Natural killer cell treated with Interleukin-12 subunit alpha and Interleukin-12 subunit beta and Interleukin-15 and Interleukin-18, amount 100 ng/mL, for 72 hours (primary cell): ENCODE measurements at regions not wholly inside any gene's neighbourhood (a gene's known extent, or its start where the extent isn't known, plus 50 kb on each side); places are given as distances from the start of the nearest gene placed in this dataset.

Experiments
- ATAC-seq, 2 donors: fragments of 150-1000 bp; cut with Tn5 transposase in 1 of 2; sonication (Bioruptor Pico), chemical (Tn5 transposase) in 1 of 2; 2 replicates each; pipeline ENCODE4 v1.10.0; 2021
- DNase-seq: peaks from one replicate; pipeline ENCODE4 v3.0.0; 2022; ENCODE audit warnings: low spot score
- H3K27ac Mint-ChIP-seq, 2 donors: 1 replicate in 1 of 2; 2 replicates in 1 of 2; pipeline ENCODE4 v1.8.0; 2022; ENCODE audit warnings: mixed read lengths in 2 of 2, mild to moderate bottlenecking in 1 of 2, moderate library complexity in 1 of 2
- H3K27me3 Mint-ChIP-seq, 2 donors: 1 replicate in 1 of 2; 2 replicates in 1 of 2; pipeline ENCODE4 v1.8.0; 2022; ENCODE audit warnings: mixed read lengths in 2 of 2
- H3K36me3 Mint-ChIP-seq: one replicate; pipeline ENCODE4 v1.8.0; 2022; ENCODE audit warnings: mixed read lengths
- H3K4me1 Mint-ChIP-seq, 2 donors: 1 replicate in 1 of 2; 2 replicates in 1 of 2; pipeline ENCODE4 v1.8.0; 2022; ENCODE audit warnings: low read depth in 2 of 2, mixed read lengths in 2 of 2, mild to moderate bottlenecking in 1 of 2
- H3K4me3 Mint-ChIP-seq: one replicate; pipeline ENCODE4 v1.8.0; 2022; ENCODE audit warnings: mixed read lengths
- H3K9me3 Mint-ChIP-seq: 2 replicates; pipeline ENCODE4 v1.8.0; 2022; ENCODE audit warnings: mixed read lengths

DNA sequence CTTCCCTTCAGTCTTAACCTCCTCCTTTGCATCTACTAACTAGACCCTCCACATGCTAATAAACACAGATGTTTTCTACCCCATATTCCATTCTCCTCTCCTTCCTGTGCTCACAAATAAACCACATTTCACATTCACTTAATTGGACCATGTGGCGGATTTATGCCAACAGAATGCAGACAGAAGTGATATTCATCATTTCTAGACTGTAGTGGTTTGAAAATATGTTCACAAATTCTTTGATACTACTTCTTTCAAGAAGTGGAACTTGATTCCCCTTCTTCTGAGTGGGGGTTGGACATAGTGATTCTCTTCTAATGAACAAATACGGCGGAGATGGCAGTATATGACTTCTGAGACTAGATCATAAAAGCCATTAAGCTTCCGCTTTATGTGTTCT, 73.5 kb upstream of the SPTBN1 start:
- Mint-ChIP-seq H3K4me1 (no peaks in the 10 kb centered on the region), H3K27ac (no peak overlapping the region), H3K27me3 (peaks cover 11 to 12% of the 10 kb centered on the region in 2 donors), H3K9me3 (no peaks in the 10 kb centered on the region), H3K36me3 (no peaks in the 10 kb centered on the region), H3K4me3 (no peak overlapping the region)
- DNase-seq (no peak), ATAC-seq (no peak)

DNA sequence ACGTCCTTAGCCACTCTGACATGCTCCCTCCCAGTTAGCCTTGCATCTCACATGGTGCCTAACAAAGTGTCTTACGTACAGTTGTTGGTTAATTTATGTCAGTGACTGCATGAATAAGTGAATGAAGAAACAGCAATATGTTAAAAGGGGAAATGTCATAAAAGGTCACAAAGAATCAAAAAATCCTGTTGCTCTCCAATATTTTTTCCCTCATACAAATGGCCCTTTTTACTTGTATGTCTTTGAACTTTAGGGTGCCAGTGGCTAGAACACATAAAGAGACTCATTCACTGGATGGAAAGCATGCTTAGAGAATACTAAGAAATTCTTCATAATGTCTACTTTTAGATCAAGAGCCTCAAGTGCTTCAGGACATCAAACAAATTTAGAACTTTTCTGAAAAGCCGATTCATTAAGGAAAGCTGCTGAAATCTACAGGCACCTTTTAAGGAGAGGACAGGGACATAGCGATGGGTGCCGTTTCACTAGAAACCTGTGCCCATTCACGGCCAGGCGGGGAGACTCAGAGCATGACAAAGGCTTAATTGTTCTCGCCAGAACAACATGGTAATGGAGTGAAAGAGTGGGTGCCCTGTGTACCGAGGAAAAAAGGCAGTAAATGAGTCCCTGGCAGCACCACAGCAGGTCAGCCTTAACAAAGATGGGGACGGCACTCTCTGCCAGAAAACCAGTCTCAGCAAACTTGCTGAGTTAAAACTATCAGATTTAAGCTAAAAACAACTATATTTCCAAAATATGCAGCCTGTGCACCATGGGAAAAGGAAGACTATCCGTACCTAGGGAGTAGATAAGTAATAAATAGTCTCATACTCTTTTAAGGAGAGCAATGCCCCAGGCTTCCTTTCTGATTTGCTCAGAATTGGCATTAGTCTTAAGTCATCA, 71.6 kb upstream of the SPTBN1 start:
- Mint-ChIP-seq H3K36me3 (no peaks in the 10 kb centered on the region), H3K9me3 (no peaks in the 10 kb centered on the region), H3K4me1 (no peaks in the 10 kb centered on the region), H3K4me3 (no peak overlapping the region), H3K27ac (no peak overlapping the region), H3K27me3 (peaks cover 11 to 12% of the 10 kb centered on the region in 2 donors)
- ATAC-seq (no peak), DNase-seq (no peak)

- Mint-ChIP-seq H3K36me3 (no peaks in the 10 kb centered on the region), H3K27ac (no peak overlapping the region), H3K9me3 (no peaks in the 10 kb centered on the region), H3K27me3 (peaks cover 9 to 11% of the 10 kb centered on the region in 2 donors), H3K4me3 (no peak overlapping the region), H3K4me1 (no peaks in the 10 kb centered on the region)
- no peak for ATAC-seq
- no peak for DNase-seq
Measured at GRCh38 chr2:54385271-54385670, 70.9 kb upstream of the SPTBN1 start.

GRCh38 chr2:54386585-54386984, 69.5 kb upstream of the SPTBN1 start:
- DNase-seq = no peak
- no peak overlapping the region for H3K4me3 Mint-ChIP-seq
- no peaks in the 10 kb centered on the region for H3K9me3 Mint-ChIP-seq
- no peaks in the 10 kb centered on the region for H3K36me3 Mint-ChIP-seq
- H3K27ac Mint-ChIP-seq = no peak overlapping the region
- H3K4me1 Mint-ChIP-seq = no peaks in the 10 kb centered on the region
- H3K27me3 Mint-ChIP-seq = peaks cover 0 to 6% of the 10 kb centered on the region in 2 donors
- no peak for ATAC-seq

GRCh38 chr2:54387059-54387991, 68.8 kb upstream of the SPTBN1 start:
- DNase-seq (no peak), ATAC-seq (peak in 1 of 2 donors; percentile 45)
- H3K27me3 Mint-ChIP-seq = peaks cover 0 to 6% of the 10 kb centered on the region in 2 donors
- no peak overlapping the region for H3K4me3 Mint-ChIP-seq
- H3K4me1 Mint-ChIP-seq = no peaks in the 10 kb centered on the region
- no peak overlapping the region for H3K27ac Mint-ChIP-seq
- no peaks in the 10 kb centered on the region for H3K36me3 Mint-ChIP-seq
- no peaks in the 10 kb centered on the region for H3K9me3 Mint-ChIP-seq

- Mint-ChIP-seq H3K9me3 (no peaks in the 10 kb centered on the region), H3K27ac (no peak overlapping the region), H3K4me1 (no peaks in the 10 kb centered on the region), H3K27me3 (peaks cover 0 to 3% of the 10 kb centered on the region in 2 donors), H3K4me3 (no peak overlapping the region), H3K36me3 (no peaks in the 10 kb centered on the region)
- DNase-seq (no peak), ATAC-seq (no peak)
Measured at GRCh38 chr2:54388076-54388475, 68.1 kb upstream of the SPTBN1 start.

- H3K27me3 Mint-ChIP-seq = no peaks in the 10 kb centered on the region
- H3K36me3 Mint-ChIP-seq = no peaks in the 10 kb centered on the region
- H3K4me3 Mint-ChIP-seq = no peak overlapping the region
- ATAC-seq (no peak), DNase-seq (no peak)
- H3K27ac Mint-ChIP-seq = peak overlapping the region in 1 of 2 donors; percentile 13
- peaks cover 8 to 12% of the 10 kb centered on the region in 2 donors for H3K4me1 Mint-ChIP-seq
- H3K9me3 Mint-ChIP-seq = no peaks in the 10 kb centered on the region
Measured at GRCh38 chr2:54392555-54393324, 63.4 kb upstream of the SPTBN1 start.

DNA sequence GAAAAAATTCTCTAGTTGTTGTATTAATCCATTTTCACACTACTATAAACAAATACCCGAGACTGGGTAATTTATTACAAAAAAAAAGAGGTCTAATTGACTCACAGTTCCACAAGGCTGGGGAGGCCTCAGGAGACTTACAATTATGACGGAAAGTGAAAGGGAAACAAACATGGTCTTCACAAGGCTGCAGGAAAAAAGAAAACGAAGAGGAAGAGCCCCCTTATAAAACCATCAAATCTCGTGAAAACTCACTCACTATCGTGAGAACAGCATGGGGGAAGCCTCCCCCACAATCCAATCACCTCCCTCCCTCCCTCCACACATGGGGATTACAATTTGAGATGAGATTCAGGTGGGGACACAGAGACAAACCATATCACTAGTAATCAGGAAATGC, 61.7 kb upstream of the SPTBN1 start:
- Mint-ChIP-seq H3K27me3 (no peaks in the 10 kb centered on the region), H3K4me1 (peaks cover 8 to 12% of the 10 kb centered on the region in 2 donors), H3K9me3 (no peaks in the 10 kb centered on the region), H3K36me3 (no peaks in the 10 kb centered on the region), H3K4me3 (peak overlapping the region; percentile 70), H3K27ac (peak overlapping the region; percentile 75 to 91)
- ATAC-seq (peak; percentile 76 to 79), DNase-seq (peak; percentile 60)

- Mint-ChIP-seq H3K27ac (no peak overlapping the region), H3K9me3 (no peaks in the 10 kb centered on the region), H3K4me3 (no peak overlapping the region), H3K4me1 (peaks cover 8 to 12% of the 10 kb centered on the region in 2 donors), H3K27me3 (peaks cover 0 to 2% of the 10 kb centered on the region in 2 donors), H3K36me3 (no peaks in the 10 kb centered on the region)
- DNase-seq (no peak), ATAC-seq (no peak)
Measured at GRCh38 chr2:54396107-54396506, 60.0 kb upstream of the SPTBN1 start.

DNA sequence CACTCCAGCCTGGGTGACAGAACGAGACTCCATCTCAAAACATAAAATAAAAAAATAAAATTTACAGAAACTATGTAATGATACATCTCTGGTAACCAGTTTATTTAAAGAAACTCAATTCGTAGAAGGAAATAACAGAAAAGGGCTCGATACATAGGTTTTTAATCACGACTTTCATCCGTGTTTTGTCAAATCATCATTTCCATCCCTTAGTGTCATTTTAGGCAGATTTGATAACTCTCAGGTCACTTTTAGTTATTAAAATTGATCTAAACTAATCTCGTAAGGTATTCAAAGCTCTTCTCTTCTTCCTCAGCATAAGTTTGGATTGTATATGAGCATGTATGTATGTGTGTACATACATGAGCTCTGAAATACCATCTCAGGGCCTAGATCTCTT, 59.3 kb upstream of the SPTBN1 start:
- Mint-ChIP-seq H3K27me3 (peaks cover 0 to 2% of the 10 kb centered on the region in 2 donors), H3K27ac (no peak overlapping the region), H3K36me3 (no peaks in the 10 kb centered on the region), H3K4me3 (no peak overlapping the region), H3K9me3 (no peaks in the 10 kb centered on the region), H3K4me1 (peaks cover 8 to 12% of the 10 kb centered on the region in 2 donors)
- ATAC-seq (no peak), DNase-seq (no peak)

DNA sequence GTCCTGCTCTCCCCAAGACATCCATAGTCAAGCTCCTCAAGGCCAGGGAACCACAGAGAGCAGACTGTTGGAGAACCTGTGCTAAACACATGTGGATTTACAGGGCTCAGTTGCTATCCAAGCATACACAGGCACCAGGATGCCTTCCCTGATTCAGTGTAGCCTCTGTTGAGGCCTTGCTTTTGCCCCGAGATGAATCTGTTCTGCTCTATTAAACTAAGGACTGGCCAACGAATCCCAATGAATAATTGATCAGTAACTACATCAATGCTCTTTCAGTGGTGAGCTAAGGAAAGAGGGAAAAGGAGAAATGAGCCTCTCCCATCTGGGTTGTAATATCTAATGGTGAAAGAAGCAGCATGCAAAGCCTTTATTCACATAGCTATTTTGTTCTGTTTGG, 58.7 kb upstream of the SPTBN1 start:
- DNase-seq (no peak), ATAC-seq (no peak)
- H3K9me3 Mint-ChIP-seq = no peaks in the 10 kb centered on the region
- no peaks in the 10 kb centered on the region for H3K36me3 Mint-ChIP-seq
- H3K27me3 Mint-ChIP-seq = peaks cover 0 to 2% of the 10 kb centered on the region in 2 donors
- no peak overlapping the region for H3K27ac Mint-ChIP-seq
- no peak overlapping the region for H3K4me3 Mint-ChIP-seq
- peaks cover 8 to 12% of the 10 kb centered on the region in 2 donors for H3K4me1 Mint-ChIP-seq

DNA sequence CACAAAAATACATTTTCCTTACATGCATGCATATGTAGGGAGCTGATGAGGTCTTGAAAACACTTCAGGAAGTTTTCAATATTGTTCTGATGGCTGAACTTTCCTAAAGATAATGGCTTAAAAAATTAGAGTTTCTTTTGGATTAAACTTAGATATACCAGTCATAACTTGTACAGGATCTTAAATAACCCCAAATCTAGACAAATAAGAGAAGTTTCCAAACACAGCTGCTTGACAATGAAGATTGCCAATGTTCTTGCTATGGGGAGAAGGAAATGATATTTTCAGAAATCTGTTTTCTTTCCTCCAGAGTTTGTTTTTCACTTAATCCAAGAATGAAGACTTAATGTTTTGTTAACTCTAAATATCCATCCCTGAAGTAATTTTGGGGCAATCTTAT, 54.6 kb upstream of the SPTBN1 start:
- H3K4me1 Mint-ChIP-seq = peaks cover 0 to 3% of the 10 kb centered on the region in 2 donors
- no peak for ATAC-seq

GRCh38 chr2:54402350-54402749, 53.8 kb upstream of the SPTBN1 start:
- Mint-ChIP-seq H3K9me3 (no peaks in the 10 kb centered on the region), H3K4me3 (no peak overlapping the region), H3K27ac (no peak overlapping the region), H3K4me1 (peaks cover 0 to 3% of the 10 kb centered on the region in 2 donors), H3K36me3 (no peaks in the 10 kb centered on the region), H3K27me3 (peaks cover 7 to 11% of the 10 kb centered on the region in 2 donors)
- no peak for DNase-seq
- no peak for ATAC-seq

More for the DNA sequence above, 54.6 kb upstream of the SPTBN1 start:
- no peaks in the 10 kb centered on the region for H3K36me3 Mint-ChIP-seq
- no peak overlapping the region for H3K27ac Mint-ChIP-seq
- no peaks in the 10 kb centered on the region for H3K9me3 Mint-ChIP-seq
- no peak overlapping the region for H3K4me3 Mint-ChIP-seq
- peaks cover 0 to 6% of the 10 kb centered on the region in 2 donors for H3K27me3 Mint-ChIP-seq
- no peak for DNase-seq
